HepG2 (cell line): ENCODE measurements at regions not wholly inside any gene's neighbourhood (a gene's known extent, or its start where the extent isn't known, plus 50 kb on each side); places are given as distances from the start of the nearest gene placed in this dataset.

Experiments used
- ATAC-seq: fragments of 200-7000 bp; cut with Tn5 transposase; 3 replicates; pipeline ENCODE4 v1.9.1; 2020; ENCODE audit warnings: mild to moderate bottlenecking, moderate library complexity
- BruUV-seq: library from RNA; stranded (reverse); fragments of 400-500 nt; replicated peaks from 2 replicates; lab custom pipeline; 2021; lab: Mats Ljungman, UMichigan
- CTCF ChIA-PET: fragments of 300-600 bp; formaldehyde crosslinking; extraction: SDS; loops from one replicate; lab custom pipeline; 2021; ENCODE audit warnings: low total read pairs, inconsistent platforms, low intra/inter-chr PET ratio; lab: Yijun Ruan, JAX
- POLR2A ChIA-PET: fragments of 350-600 bp; sonication (Branson Sonifier 250); formaldehyde crosslinking; loops from one replicate; lab custom pipeline; 2020; ENCODE audit warnings: antibody characterized with exemption, inconsistent platforms; lab: Yijun Ruan, JAX
- DNase-seq: peaks from one replicate; pipeline ENCODE4 v3.0.0-alpha.2; 2015; ENCODE audit warnings: low spot score
- FAIRE-seq: peaks from 3 replicates; lab custom pipeline; 2011; peaks lifted over from hg19 to GRCh38; lab: Jason Lieb, UNC
- H2AFZ ChIP-seq: one replicate; pipeline ENCODE4 v1.6.1; 2011; ENCODE audit warnings: low read length, inconsistent platforms
- H3K27ac ChIP-seq: fragments of 300-600 bp; 3 replicates; pipeline ENCODE4 v1.8.0; 2011; ENCODE audit warnings: mixed run types, mild to moderate bottlenecking, mixed read lengths, low read length, inconsistent platforms; ENCODE audit not compliant: insufficient read depth; ENCODE audit errors: extremely low read length
- H3K27me3 ChIP-seq, 2 experiments: fragments of 200-600 bp in 1 of 2; 2 replicates in 1 of 2; 3 replicates in 1 of 2; pipeline versions ENCODE4 v1.6.0 to v1.8.0; 2011; ENCODE audit warnings: low read length in 2 of 2, mild to moderate bottlenecking in 2 of 2, moderate library complexity in 2 of 2, inconsistent platforms in 1 of 2; ENCODE audit not compliant: insufficient read depth in 2 of 2, control insufficient read depth in 1 of 2
- H3K36me3 ChIP-seq, 2 experiments: fragments of 200-600 bp in 1 of 2; replicated peaks in 1 of 2; 2 replicates in 1 of 2; 3 replicates in 1 of 2; pipeline versions ENCODE4 v1.5.1 to v1.8.0; 2011; ENCODE audit warnings: low read length in 2 of 2, inconsistent platforms in 1 of 2; ENCODE audit not compliant: insufficient read depth in 2 of 2, control insufficient read depth in 1 of 2
- H3K4me1 ChIP-seq: 2 replicates; pipeline ENCODE4 v1.5.1; 2012; ENCODE audit warnings: low read length, inconsistent platforms; ENCODE audit not compliant: insufficient read depth
- H3K4me2 ChIP-seq: 2 replicates; pipeline ENCODE4 v1.6.0; 2011; ENCODE audit warnings: low read depth, low read length, inconsistent platforms
- H3K4me3 ChIP-seq, 3 experiments: fragments of 200-600 bp in 1 of 3; sonication (generic), shearing (Covaris generic) in 1 of 3; replicated peaks in 1 of 3; 2 replicates each; pipeline ENCODE4 v1.5.1; 2011 to 2016; ENCODE audit warnings: low read length in 3 of 3, inconsistent platforms in 2 of 3, low read depth in 2 of 3, mild to moderate bottlenecking in 2 of 3, control low read depth in 1 of 3, mixed read lengths in 1 of 3; ENCODE audit not compliant: insufficient read depth in 1 of 3
- H3K79me2 ChIP-seq: one replicate; pipeline ENCODE4 v1.6.1; 2011; ENCODE audit warnings: low read length, inconsistent platforms; ENCODE audit not compliant: insufficient read depth
- H3K9ac ChIP-seq: 2 replicates; pipeline ENCODE4 v1.6.0; 2011; ENCODE audit warnings: mild to moderate bottlenecking, low read depth, low read length, inconsistent platforms; ENCODE audit not compliant: insufficient read depth
- H3K9me3 ChIP-seq: 2 replicates; pipeline ENCODE4 v1.5.1; 2012; ENCODE audit warnings: mild to moderate bottlenecking, low read length
- H4K20me1 ChIP-seq: 2 replicates; pipeline ENCODE4 v1.6.0; 2011; ENCODE audit warnings: inconsistent platforms, mild to moderate bottlenecking, low read length, moderate library complexity; ENCODE audit not compliant: insufficient read depth
- FOXJ3 ChIP-seq: sonication (generic); formaldehyde crosslinking; IDR thresholded peaks from 2 replicates; pipeline ENCODE4 v1.4.0; 2020; ENCODE audit warnings: missing genetic modification reagents, mild to moderate bottlenecking, borderline replicate concordance
- HOXA7 ChIP-seq: sonication (generic); formaldehyde crosslinking; IDR thresholded peaks from 2 replicates; pipeline ENCODE4 v1.8.1; 2022; ENCODE audit warnings: mild to moderate bottlenecking, missing genetic modification reagents, moderate library complexity
- JUN ChIP-seq: sonication (generic); formaldehyde crosslinking; IDR thresholded peaks from 2 replicates; pipeline ENCODE4 v1.4.0; 2020; ENCODE audit warnings: mild to moderate bottlenecking, missing genetic modification reagents
- MAFK ChIP-seq, 2 experiments: IDR thresholded peaks in 1 of 2; conservative IDR thresholded peaks in 1 of 2; 2 replicates each; pipeline ENCODE4 v1.6.1; 2011; ENCODE audit warnings: improper control_type of control experiment in 2 of 2, low read length in 2 of 2
- MYC ChIP-seq: sonication (generic); formaldehyde crosslinking; IDR thresholded peaks from 2 replicates; pipeline ENCODE4 v1.9.0; 2021; ENCODE audit warnings: missing genetic modification reagents, borderline replicate concordance
- NCOA1 ChIP-seq: sonication (generic); formaldehyde crosslinking; IDR thresholded peaks from 2 replicates; pipeline ENCODE4 v1.9.0; 2021; ENCODE audit warnings: missing genetic modification reagents
- PLSCR1 ChIP-seq: sonication (generic); formaldehyde crosslinking; IDR thresholded peaks from 2 replicates; pipeline ENCODE4 v1.5.0; 2020; ENCODE audit warnings: missing genetic modification reagents, mild to moderate bottlenecking, borderline replicate concordance
- POLR2A ChIP-seq, 2 experiments: IDR thresholded peaks; 2 replicates each; pipeline ENCODE4 v1.6.1; 2011; ENCODE audit warnings: low read depth in 2 of 2, low read length in 2 of 2, mild to moderate bottlenecking in 1 of 2, moderate library complexity in 1 of 2; ENCODE audit not compliant: insufficient read depth in 1 of 2
- PRDM15 ChIP-seq: sonication (generic); formaldehyde crosslinking; IDR thresholded peaks from 2 replicates; pipeline ENCODE4 v1.4.0; 2020; ENCODE audit warnings: missing genetic modification reagents
- STAT5B ChIP-seq: sonication (generic); formaldehyde crosslinking; IDR thresholded peaks from 2 replicates; pipeline ENCODE4 v1.4.0; 2020; ENCODE audit warnings: missing genetic modification reagents
- SUZ12 ChIP-seq: fragments of 150-350 bp; IDR thresholded peaks from 2 replicates; pipeline ENCODE4 v1.6.1; 2014; ENCODE audit warnings: low read depth, low read length
- THYN1 ChIP-seq: sonication (generic); formaldehyde crosslinking; IDR thresholded peaks from 2 replicates; pipeline ENCODE4 v1.8.1; 2023; ENCODE audit warnings: low read depth, mild to moderate bottlenecking, moderate library complexity, missing genetic modification reagents, borderline replicate concordance
- ZMYM2 ChIP-seq: sonication (generic); formaldehyde crosslinking; IDR thresholded peaks from 2 replicates; pipeline ENCODE4 v1.8.0; 2022; ENCODE audit warnings: mild to moderate bottlenecking, missing genetic modification reagents
- ZNF121 ChIP-seq: sonication (generic); formaldehyde crosslinking; IDR thresholded peaks from 2 replicates; pipeline ENCODE4 v1.5.0; 2020; ENCODE audit warnings: mild to moderate bottlenecking, missing genetic modification reagents
- ZNF3 ChIP-seq: IDR thresholded peaks from 2 replicates; pipeline ENCODE4 v1.7.0; 2017; ENCODE audit warnings: inconsistent platforms
- ZNF335 ChIP-seq: sonication (generic); formaldehyde crosslinking; IDR thresholded peaks from 2 replicates; pipeline ENCODE4 v1.4.0; 2020; ENCODE audit warnings: missing genetic modification reagents
- ZNF44 ChIP-seq: sonication (generic); formaldehyde crosslinking; IDR thresholded peaks from 2 replicates; pipeline ENCODE4 v1.5.1; 2020; ENCODE audit warnings: mild to moderate bottlenecking, missing genetic modification reagents
- ZNF776 ChIP-seq: sonication (generic); formaldehyde crosslinking; IDR thresholded peaks from 2 replicates; pipeline ENCODE4 v1.4.0; 2020; ENCODE audit warnings: mild to moderate bottlenecking, missing genetic modification reagents
- WGBS: methylation state at CpG from one replicate; pipeline ENCODE4 v1.1.6; 2017; ENCODE audit warnings: low lambda C conversion rate; 5-methylcytosine and 5-hydroxymethylcytosine counted together
- in situ Hi-C: cut with HindIII; loops from 2 replicates; pipeline ENCODE4 v1.10.0; 2017; ENCODE audit warnings: low pct_unique_long_range_greater_than_20kb; ENCODE audit not compliant: extremely low pct_ligation_motif_present
- intact Hi-C: fragments of 100-400 bp; cut with micrococcal nuclease; formaldehyde crosslinking; loops from one replicate; pipeline ENCODE4 v1.10.0; 2022; ENCODE audit not compliant: unreplicated experiment
- TF ChIP-seq, protein P1 (sequence below): IDR thresholded peaks from 2 replicates; pipeline ENCODE4 v1.6.1; 2016; ENCODE audit warnings: low read depth, control low read depth

GRCh38 chr1:103363008-103363365, 162.5 kb upstream of the RNPC3 start (continued):
- TF ChIP-seq PRDM15 (no peak), ZNF121 (no peak), ZNF335 (CRISPR knock-in tag) (no peak)

- Histone ChIP-seq H3K36me3 (no peaks in the 10 kb centered on the region), H3K27me3 (no peaks in the 10 kb centered on the region), H3K4me3 (no peak overlapping the region), H3K4me1 (no peaks in the 10 kb centered on the region), H2AFZ (no peak overlapping the region), H3K4me2 (no peak overlapping the region), H4K20me1 (no peaks in the 10 kb centered on the region), H3K9me3 (no peaks in the 10 kb centered on the region), H3K27ac (no peak overlapping the region), H3K9ac (no peak overlapping the region), H3K79me2 (no peaks in the 10 kb centered on the region)
- FAIRE-seq (no peak), ATAC-seq (no peak), DNase-seq (no peak)
- ChIA-PET POLR2A (no interaction called here), CTCF (no interaction called here)
- no TSS peak for BruUV-seq
- TF ChIP-seq JUN (CRISPR knock-in tag) (no peak), MAFK (conservative IDR thresholded peaks at IDR 0.05 in 1 of 2, IDR thresholded peaks at IDR 0.05 in 1 of 2; ENCODE audit: low read length in 2 of 2) (no peak), ZMYM2 (CRISPR knock-in tag) (no peak), NCOA1 (no peak), ZNF3 (CRISPR knock-in tag) (no peak), PLSCR1 (CRISPR knock-in tag) (no peak), HOXA7 (CRISPR knock-in tag) (no peak), MYC (no peak), ZNF44 (CRISPR knock-in tag) (no peak), FOXJ3 (CRISPR knock-in tag) (no peak), STAT5B (CRISPR knock-in tag) (no peak), SUZ12 (no peak), ZNF776 (no peak), POLR2A (IDR thresholded peaks at IDR 0.05; ENCODE audit: insufficient read depth in 1 of 2, low read depth in 2 of 2, low read length in 2 of 2) (no peak), THYN1 (no peak)
- TF ChIP-seq, protein P1, sequence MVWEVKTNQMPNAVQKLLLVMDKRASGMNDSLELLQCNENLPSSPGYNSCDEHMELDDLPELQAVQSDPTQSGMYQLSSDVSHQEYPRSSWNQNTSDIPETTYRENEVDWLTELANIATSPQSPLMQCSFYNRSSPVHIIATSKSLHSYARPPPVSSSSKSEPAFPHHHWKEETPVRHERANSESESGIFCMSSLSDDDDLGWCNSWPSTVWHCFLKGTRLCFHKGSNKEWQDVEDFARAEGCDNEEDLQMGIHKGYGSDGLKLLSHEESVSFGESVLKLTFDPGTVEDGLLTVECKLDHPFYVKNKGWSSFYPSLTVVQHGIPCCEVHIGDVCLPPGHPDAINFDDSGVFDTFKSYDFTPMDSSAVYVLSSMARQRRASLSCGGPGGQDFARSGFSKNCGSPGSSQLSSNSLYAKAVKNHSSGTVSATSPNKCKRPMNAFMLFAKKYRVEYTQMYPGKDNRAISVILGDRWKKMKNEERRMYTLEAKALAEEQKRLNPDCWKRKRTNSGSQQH (CRISPR knock-in tag): no peak
- WGBS: 3% methylated on average over 4 of the region's 4 CpGs
- intact Hi-C loops: no loop called here
- in situ Hi-C loops: no loop called here
Measured at GRCh38 chr1:103362348-103363007, 163.0 kb upstream of the RNPC3 start.
